ENCODE measurements at regions not wholly inside any gene's neighbourhood (a gene's known extent, or its start where the extent isn't known, plus 50 kb on each side); places are given as distances from the start of the nearest gene placed in this dataset.

DNA sequence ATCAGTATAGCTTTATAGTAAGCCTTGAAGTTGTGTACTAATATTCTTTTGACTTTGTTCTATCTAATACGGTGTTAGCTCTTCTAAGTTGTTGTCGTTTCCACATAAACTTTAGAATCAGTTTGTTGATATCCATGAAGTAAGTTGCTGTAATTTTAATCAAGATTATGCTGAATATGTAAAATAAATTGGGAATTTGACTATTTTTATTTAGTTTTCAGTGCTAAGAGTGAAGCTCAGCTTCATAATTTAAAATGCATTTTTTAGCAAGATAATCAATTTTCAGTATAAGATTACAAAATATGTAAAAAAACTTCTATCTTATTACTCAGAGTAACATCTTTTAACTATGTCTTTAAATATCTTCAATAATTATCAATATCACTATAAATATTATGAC is 1374.8 kb downstream of the PCDH7 start:
- TF ChIP-seq, protein P1, sequence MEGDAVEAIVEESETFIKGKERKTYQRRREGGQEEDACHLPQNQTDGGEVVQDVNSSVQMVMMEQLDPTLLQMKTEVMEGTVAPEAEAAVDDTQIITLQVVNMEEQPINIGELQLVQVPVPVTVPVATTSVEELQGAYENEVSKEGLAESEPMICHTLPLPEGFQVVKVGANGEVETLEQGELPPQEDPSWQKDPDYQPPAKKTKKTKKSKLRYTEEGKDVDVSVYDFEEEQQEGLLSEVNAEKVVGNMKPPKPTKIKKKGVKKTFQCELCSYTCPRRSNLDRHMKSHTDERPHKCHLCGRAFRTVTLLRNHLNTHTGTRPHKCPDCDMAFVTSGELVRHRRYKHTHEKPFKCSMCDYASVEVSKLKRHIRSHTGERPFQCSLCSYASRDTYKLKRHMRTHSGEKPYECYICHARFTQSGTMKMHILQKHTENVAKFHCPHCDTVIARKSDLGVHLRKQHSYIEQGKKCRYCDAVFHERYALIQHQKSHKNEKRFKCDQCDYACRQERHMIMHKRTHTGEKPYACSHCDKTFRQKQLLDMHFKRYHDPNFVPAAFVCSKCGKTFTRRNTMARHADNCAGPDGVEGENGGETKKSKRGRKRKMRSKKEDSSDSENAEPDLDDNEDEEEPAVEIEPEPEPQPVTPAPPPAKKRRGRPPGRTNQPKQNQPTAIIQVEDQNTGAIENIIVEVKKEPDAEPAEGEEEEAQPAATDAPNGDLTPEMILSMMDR (conservative IDR thresholded peaks at IDR 0.05; ENCODE audit: low read length), result no peak
- TF ChIP-seq EZH2phosphoT487 (IDR thresholded peaks at IDR 0.05; ENCODE audit: borderline replicate concordance), result no peak

All from Loucy (cell line).